Activated CD4-positive, alpha-beta T cell treated with anti-CD3 and anti-CD28 coated beads, Interleukin-2, amount 10 ng/mL, durations not matched to agents 24 days and 14 days (primary cell): ENCODE measurements at regions not wholly inside any gene's neighbourhood (a gene's known extent, or its start where the extent isn't known, plus 50 kb on each side); places are given as distances from the start of the nearest gene placed in this dataset.

Experiments used
- DNase-seq: peaks from one replicate; pipeline ENCODE4 v3.0.0; 2022
- H3K27ac Mint-ChIP-seq: one replicate; pipeline ENCODE4 v1.8.0; 2022; ENCODE audit warnings: mild to moderate bottlenecking, mixed read lengths
- H3K27me3 Mint-ChIP-seq: one replicate; pipeline ENCODE4 v1.8.0; 2022; ENCODE audit warnings: mixed read lengths
- H3K36me3 Mint-ChIP-seq: one replicate; pipeline ENCODE4 v1.8.0; 2022; ENCODE audit warnings: low read depth, mild to moderate bottlenecking, mixed read lengths
- H3K4me1 Mint-ChIP-seq: one replicate; pipeline ENCODE4 v1.8.0; 2021; ENCODE audit warnings: mixed read lengths
- H3K4me3 Mint-ChIP-seq: one replicate; pipeline ENCODE4 v1.8.0; 2022; ENCODE audit warnings: mild to moderate bottlenecking, moderate library complexity, mixed read lengths
- H3K9me3 Mint-ChIP-seq: one replicate; pipeline ENCODE4 v1.8.0; 2021; ENCODE audit warnings: mixed read lengths
- intact Hi-C: fragments of 100-400 bp; cut with micrococcal nuclease; formaldehyde crosslinking; loops from one replicate; pipeline ENCODE4 v1.15.1; 2023

DNA sequence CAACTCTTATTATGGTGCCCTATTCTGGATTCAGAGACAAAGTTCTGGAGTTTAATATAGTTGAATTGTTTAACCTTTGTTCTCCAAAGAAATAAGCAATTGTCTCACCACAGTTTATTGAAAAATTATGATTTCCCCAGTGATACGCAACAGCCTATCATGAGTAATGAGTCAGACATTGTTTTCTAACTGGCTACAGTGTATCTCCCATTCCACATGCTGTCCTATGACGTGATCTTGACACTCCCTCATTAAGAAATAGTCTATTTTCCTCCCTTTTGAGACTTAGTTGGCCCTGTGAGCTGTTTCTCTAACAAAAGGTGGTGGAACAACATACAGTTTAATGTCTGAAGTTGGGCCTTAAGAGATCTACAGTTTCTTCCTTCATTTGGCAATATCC is 1290.6 kb upstream of the CDH6 start:
- DNase-seq: no peak
- no peak overlapping the region for H3K27ac Mint-ChIP-seq
- H3K27me3 Mint-ChIP-seq: no peaks in the 10 kb centered on the region
- H3K4me1 Mint-ChIP-seq: no peaks in the 10 kb centered on the region
- peaks cover 4% of the 10 kb centered on the region for H3K9me3 Mint-ChIP-seq
- no peak overlapping the region for H3K4me3 Mint-ChIP-seq
- no peaks in the 10 kb centered on the region for H3K36me3 Mint-ChIP-seq
- intact Hi-C loops: no loop called here

DNA sequence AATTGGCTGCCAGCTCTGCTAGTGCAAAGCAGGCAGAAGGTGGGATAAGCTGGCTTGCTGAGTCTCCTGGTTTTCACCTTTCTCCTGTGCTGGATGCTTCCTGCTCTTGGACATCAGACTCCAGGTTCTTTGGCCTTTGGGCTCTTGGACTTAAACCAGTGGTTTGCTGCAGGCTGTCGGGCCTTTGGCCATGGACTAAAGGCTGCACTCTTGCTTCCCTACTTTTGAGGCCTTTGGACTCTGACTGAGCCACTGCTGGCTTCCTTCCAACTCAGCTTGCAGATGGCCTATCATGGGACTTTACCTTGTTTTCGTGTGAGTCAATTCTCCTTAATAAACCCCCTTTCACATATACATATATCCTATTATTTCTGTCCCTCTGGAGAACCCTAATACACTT is 1293.9 kb upstream of the CDH6 start:
- no peak for DNase-seq
- Mint-ChIP-seq H3K27ac (no peak overlapping the region), H3K4me1 (no peaks in the 10 kb centered on the region), H3K27me3 (no peaks in the 10 kb centered on the region), H3K4me3 (no peak overlapping the region), H3K9me3 (peaks cover 4% of the 10 kb centered on the region), H3K36me3 (no peaks in the 10 kb centered on the region)
- intact Hi-C loops: no loop called here

DNA sequence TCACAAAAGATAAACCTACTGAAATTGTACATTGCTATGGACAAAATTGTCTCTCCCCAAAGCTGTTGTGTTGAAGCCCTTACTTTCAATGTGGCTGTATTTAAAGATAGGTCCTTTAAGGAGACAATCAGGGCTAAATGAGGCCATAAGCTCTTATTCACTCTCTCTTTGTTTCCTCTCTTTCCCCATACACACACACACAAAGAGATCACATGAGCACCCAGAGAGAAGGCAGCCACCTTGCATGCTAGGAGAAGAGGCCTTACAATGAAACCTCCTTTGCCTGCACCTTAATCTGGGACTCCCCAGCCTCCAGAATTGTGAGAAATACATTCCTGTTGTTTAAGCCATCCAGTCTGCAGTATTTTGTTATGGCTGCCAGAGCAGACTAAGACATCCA is 1295.6 kb upstream of the CDH6 start:
- no peak overlapping the region for H3K4me3 Mint-ChIP-seq
- H3K4me1 Mint-ChIP-seq: no peaks in the 10 kb centered on the region
- intact Hi-C loops: no loop called here
- no peak overlapping the region for H3K27ac Mint-ChIP-seq
- peaks cover 4% of the 10 kb centered on the region for H3K9me3 Mint-ChIP-seq
- DNase-seq: no peak
- H3K36me3 Mint-ChIP-seq: no peaks in the 10 kb centered on the region
- no peaks in the 10 kb centered on the region for H3K27me3 Mint-ChIP-seq

DNA sequence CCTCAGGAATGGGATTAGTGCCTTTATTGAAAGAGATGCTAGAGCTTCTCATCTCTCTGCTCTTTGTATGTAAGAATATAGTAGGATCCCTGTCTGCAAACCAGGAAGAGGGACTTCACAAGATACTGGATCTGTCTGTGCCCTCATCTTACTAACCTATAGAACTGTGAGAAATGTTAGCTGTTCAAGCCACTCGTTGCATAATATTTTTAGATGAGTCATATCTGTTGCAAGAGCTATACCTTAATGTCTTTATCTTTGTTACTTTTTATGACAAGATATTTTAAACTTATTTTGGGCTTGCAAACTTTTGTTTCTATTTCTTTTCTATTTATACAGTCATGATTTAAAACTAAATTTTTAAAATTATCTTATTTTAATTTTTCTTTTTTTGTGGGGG is 1296.8 kb upstream of the CDH6 start:
- intact Hi-C loops: no loop called here
- no peak overlapping the region for H3K4me3 Mint-ChIP-seq
- no peaks in the 10 kb centered on the region for H3K4me1 Mint-ChIP-seq
- no peak for DNase-seq
- peaks cover 4% of the 10 kb centered on the region for H3K9me3 Mint-ChIP-seq
- no peak overlapping the region for H3K27ac Mint-ChIP-seq
- no peaks in the 10 kb centered on the region for H3K27me3 Mint-ChIP-seq
- no peaks in the 10 kb centered on the region for H3K36me3 Mint-ChIP-seq

DNA sequence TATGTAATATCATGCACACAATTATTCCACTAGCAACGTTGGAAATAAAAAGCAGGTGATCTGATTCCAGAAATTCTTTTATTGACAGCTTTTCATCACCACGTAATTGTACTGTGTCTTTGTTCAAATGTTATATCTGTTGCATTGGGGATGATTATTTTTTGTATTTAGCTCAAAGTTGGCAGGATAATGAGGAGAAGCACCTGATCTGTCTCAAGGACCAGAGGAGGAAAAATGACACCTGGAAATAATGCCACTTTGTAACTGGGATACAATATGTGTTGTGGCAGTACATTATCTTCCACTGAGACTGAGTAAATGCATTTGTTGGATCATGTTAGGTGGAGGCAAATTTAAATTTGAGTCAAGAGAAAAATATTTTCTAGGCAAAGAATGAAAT is 1298.8 kb upstream of the CDH6 start:
- Mint-ChIP-seq H3K4me3 (no peak overlapping the region), H3K27me3 (no peaks in the 10 kb centered on the region), H3K4me1 (no peaks in the 10 kb centered on the region), H3K27ac (no peak overlapping the region), H3K36me3 (no peaks in the 10 kb centered on the region), H3K9me3 (peaks cover 4% of the 10 kb centered on the region)
- intact Hi-C loops: no loop called here
- DNase-seq: no peak

DNA sequence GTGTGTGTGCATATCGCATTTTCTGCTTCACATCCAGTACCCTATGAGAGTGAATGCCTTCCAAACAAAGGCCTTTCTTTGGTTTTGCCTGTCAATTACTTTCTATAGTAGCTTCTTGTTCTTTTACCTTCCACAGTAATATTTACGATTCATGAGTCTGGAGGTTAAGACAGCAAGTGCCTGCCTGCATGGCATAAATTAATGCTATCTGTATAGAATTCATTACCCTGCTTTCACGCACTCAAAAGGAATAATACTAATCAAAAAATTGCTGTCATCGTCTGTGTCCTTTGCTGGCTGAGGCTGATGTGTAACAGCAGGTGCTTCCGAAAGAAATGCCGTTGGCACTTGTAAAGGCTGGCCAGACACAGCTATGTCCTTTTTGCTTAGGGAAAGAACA is 1304.4 kb upstream of the CDH6 start:
- intact Hi-C loops: no loop called here
- H3K27me3 Mint-ChIP-seq: no peaks in the 10 kb centered on the region
- H3K27ac Mint-ChIP-seq: no peak overlapping the region
- no peak for DNase-seq
- no peaks in the 10 kb centered on the region for H3K36me3 Mint-ChIP-seq
- no peaks in the 10 kb centered on the region for H3K9me3 Mint-ChIP-seq
- H3K4me1 Mint-ChIP-seq: no peaks in the 10 kb centered on the region
- no peak overlapping the region for H3K4me3 Mint-ChIP-seq

DNA sequence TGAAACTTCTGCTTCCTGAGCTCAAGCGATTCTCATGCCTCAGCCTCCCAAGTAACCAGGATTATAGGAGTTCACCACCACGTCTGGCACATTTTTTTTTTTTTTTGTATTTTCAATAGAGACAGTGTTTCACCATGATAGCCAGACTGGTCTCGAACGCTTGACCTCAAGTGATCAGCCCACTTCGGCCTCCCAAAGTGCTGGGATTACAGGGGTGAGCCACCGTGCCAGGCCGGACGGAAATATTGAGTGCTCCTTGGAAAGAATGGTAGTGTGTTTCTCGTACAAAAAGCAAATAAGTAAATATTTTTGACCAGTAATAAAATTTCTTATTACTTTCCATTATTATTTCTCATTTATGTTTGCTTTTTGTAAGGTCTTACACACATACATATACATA is 1307.9 kb upstream of the CDH6 start:
- Mint-ChIP-seq H3K4me1 (no peaks in the 10 kb centered on the region), H3K9me3 (no peaks in the 10 kb centered on the region), H3K27ac (no peak overlapping the region), H3K4me3 (no peak overlapping the region), H3K36me3 (no peaks in the 10 kb centered on the region), H3K27me3 (no peaks in the 10 kb centered on the region)
- intact Hi-C loops: no loop called here
- DNase-seq: no peak

DNA sequence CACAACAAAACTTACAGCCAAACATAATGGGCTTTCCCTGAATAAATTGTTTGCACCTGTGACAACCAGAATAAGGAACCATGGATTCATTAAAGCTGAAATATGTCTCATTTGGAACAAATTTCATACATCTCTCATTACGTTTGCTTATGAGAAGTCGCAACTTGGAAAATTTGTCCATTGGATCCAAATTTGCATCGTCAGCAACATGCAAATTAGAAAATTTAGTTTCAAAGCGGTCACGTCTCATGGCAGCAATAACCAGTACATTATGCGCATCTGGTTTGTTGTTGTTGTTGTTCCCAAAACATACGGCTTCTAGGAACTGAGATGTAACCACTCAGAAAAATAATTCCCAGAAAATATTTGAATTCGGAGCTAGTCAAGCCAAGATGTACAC is 1311.5 kb upstream of the CDH6 start:
- intact Hi-C loops: no loop called here
- Mint-ChIP-seq H3K4me1 (no peaks in the 10 kb centered on the region), H3K36me3 (no peaks in the 10 kb centered on the region), H3K27me3 (no peaks in the 10 kb centered on the region), H3K9me3 (no peaks in the 10 kb centered on the region), H3K4me3 (no peak overlapping the region), H3K27ac (no peak overlapping the region)
- no peak for DNase-seq

DNA sequence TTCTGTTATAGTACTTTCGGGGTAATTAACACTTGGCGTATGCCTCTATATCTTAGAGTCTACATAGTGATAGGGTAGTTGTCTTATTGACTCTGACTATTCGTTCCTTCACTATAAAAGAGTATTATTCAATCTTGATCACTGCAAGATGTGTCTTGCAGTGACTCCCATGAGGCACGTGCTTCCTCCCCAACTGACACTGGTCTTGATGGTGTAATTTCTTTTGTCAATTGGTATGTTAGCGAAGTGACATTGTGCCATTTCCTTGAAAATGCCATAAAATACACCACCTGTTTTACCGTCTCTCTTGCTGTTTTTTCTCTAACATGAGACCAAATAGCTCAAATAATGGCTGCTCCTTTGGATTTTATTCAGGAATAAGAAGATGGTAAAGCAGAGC is 1314.1 kb upstream of the CDH6 start:
- DNase-seq: no peak
- no peaks in the 10 kb centered on the region for H3K27me3 Mint-ChIP-seq
- H3K4me1 Mint-ChIP-seq: no peaks in the 10 kb centered on the region
- no peak overlapping the region for H3K4me3 Mint-ChIP-seq
- H3K36me3 Mint-ChIP-seq: no peaks in the 10 kb centered on the region
- no peak overlapping the region for H3K27ac Mint-ChIP-seq
- intact Hi-C loops: no loop called here
- peaks cover 6% of the 10 kb centered on the region for H3K9me3 Mint-ChIP-seq

DNA sequence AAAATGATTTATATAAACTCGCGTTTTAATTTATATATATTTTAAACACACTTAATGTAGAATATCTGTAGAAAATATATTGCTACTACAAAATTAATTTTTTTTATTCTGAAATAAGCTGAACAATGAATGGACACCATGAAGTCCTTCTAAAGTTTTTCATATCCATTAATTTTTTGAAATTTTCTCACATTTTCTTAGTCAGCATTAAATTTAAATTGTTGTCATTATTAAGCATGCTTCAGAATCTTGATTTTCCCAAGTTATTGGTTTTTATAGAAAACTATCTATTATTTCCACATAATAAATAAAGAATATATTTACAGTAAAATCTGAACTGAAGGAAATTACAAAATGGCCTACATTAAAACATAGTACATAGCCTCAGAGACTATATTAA is 1314.9 kb upstream of the CDH6 start:
- Mint-ChIP-seq H3K36me3 (no peaks in the 10 kb centered on the region), H3K27ac (no peak overlapping the region), H3K4me3 (no peak overlapping the region), H3K27me3 (no peaks in the 10 kb centered on the region), H3K9me3 (peaks cover 6% of the 10 kb centered on the region), H3K4me1 (no peaks in the 10 kb centered on the region)
- DNase-seq: no peak
- intact Hi-C loops: no loop called here

DNA sequence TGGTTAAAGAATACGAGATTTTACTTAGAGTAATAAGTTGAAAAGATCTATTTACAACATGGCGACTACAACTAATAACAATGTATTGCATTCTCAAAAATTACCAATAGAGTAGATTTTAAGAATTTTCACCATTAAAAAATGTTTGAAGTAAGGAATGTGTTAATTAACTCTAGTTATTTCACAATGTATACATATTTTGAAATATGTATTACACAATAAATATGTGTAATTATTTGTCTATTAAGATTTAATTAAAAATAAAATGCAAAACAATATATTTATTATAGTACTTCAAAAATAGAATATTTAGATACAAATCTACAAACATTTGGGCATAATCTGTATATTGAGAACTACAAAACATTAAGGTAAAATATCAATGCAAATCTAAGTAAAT is 1326.3 kb upstream of the CDH6 start:
- intact Hi-C loops: no loop called here
- no peak for DNase-seq
- Mint-ChIP-seq H3K27ac (no peak overlapping the region), H3K4me1 (no peaks in the 10 kb centered on the region), H3K27me3 (no peaks in the 10 kb centered on the region), H3K9me3 (no peaks in the 10 kb centered on the region), H3K4me3 (no peak overlapping the region), H3K36me3 (no peaks in the 10 kb centered on the region)

DNA sequence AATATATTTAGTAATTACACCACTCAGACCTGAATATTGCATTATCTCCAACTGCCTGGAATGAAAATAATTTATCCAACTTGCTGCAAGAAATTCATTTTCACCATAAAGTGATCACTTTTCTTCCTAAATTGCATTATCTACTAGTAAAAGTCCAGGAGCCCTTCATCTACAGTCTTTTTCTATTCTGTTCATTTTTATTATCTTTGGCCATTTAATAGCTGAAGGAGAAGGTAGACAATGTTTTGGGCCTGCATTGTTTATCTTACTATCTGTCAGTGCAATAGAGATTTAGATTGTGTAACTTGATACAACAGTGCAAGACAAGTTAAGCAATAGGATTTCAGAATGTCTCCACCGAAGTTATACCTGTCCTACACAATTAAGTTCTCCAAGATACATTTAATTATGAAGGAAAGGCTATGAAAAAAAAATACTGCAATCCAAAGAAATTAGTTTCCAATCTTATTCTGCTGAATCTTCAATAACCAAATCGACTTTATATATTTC is 1339.7 kb upstream of the CDH6 start:
- H3K27ac Mint-ChIP-seq: no peak overlapping the region
- intact Hi-C loops: no loop called here
- no peaks in the 10 kb centered on the region for H3K27me3 Mint-ChIP-seq
- peaks cover 3% of the 10 kb centered on the region for H3K9me3 Mint-ChIP-seq
- no peaks in the 10 kb centered on the region for H3K4me1 Mint-ChIP-seq
- no peaks in the 10 kb centered on the region for H3K36me3 Mint-ChIP-seq
- H3K4me3 Mint-ChIP-seq: no peak overlapping the region
- DNase-seq: no peak

DNA sequence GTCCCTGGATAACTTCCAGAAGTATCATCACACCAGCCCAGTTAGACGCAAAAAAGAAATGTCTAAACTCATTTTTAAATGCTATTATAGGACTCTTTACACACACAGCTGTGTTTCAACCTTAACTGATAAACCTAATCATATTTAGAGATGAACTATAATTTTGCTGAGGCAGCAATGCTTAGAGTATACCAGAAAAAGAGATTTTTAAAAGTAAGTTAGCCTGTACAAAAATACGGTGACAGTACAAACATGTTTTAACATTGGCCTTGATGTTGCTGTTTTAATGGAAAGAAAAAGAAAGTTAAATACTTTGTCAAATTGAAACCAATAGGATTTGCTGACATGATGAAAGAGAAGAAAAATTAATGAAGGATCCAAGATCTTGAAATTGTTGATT is 1341.2 kb upstream of the CDH6 start:
- H3K4me1 Mint-ChIP-seq: no peaks in the 10 kb centered on the region
- H3K27me3 Mint-ChIP-seq: no peaks in the 10 kb centered on the region
- no peak overlapping the region for H3K4me3 Mint-ChIP-seq
- intact Hi-C loops: no loop called here
- no peak for DNase-seq
- H3K9me3 Mint-ChIP-seq: peaks cover 3% of the 10 kb centered on the region
- no peak overlapping the region for H3K27ac Mint-ChIP-seq
- no peaks in the 10 kb centered on the region for H3K36me3 Mint-ChIP-seq

DNA sequence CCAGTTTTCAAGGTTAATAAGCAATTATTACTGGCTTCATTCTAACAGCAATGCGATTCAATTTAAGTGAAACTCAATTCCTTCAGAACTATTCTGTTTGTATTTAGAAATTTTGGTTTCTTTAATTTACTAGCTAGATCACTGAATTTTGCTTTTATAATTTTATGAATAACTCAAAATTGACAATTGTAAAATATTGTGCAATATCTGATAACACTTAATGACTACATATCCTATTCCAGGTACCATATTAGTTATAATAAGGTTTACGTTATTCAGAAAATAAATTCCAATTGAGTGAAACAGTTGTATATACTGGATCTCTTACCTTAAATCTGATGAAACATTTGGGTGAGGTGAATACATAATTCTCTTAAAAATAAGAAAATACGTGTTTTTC is 1348.3 kb upstream of the CDH6 start:
- H3K27ac Mint-ChIP-seq: no peak overlapping the region
- no peaks in the 10 kb centered on the region for H3K4me1 Mint-ChIP-seq
- H3K4me3 Mint-ChIP-seq: no peak overlapping the region
- H3K27me3 Mint-ChIP-seq: no peaks in the 10 kb centered on the region
- no peak for DNase-seq
- intact Hi-C loops: no loop called here
- H3K9me3 Mint-ChIP-seq: peaks cover 1% of the 10 kb centered on the region
- H3K36me3 Mint-ChIP-seq: no peaks in the 10 kb centered on the region

DNA sequence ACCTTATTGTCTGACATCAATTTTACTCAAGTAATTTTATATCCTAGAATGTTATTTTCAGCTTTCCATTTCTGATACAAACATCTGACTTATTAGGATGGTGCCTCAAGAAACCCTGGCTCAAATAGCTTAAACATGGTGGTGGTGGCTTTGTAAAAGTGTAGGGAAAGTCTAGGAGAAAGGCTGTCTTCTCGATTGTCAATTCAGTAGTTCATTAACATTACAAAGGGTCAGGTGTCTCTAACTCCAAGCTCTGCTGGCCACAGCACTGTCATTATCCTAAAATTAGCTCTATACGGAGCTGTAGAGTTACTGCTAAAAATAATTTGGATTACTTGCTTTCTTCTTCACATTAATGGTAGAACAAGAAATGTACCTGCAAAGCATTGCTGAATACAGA is 1360.1 kb upstream of the CDH6 start:
- intact Hi-C loops: no loop called here
- no peak overlapping the region for H3K4me3 Mint-ChIP-seq

More for the DNA sequence above, 1360.1 kb upstream of the CDH6 start:
- DNase-seq: no peak
- H3K4me1 Mint-ChIP-seq: no peaks in the 10 kb centered on the region
- peaks cover 3% of the 10 kb centered on the region for H3K9me3 Mint-ChIP-seq
- H3K27ac Mint-ChIP-seq: no peak overlapping the region
- H3K27me3 Mint-ChIP-seq: no peaks in the 10 kb centered on the region
- H3K36me3 Mint-ChIP-seq: no peaks in the 10 kb centered on the region
